GM18502 (cell line): ENCODE measurements at regions not wholly inside any gene's neighbourhood (a gene's known extent, or its start where the extent isn't known, plus 50 kb on each side); places are given as distances from the start of the nearest gene placed in this dataset.
"Not testable (repeated sequence)": the region's sequence is repeated elsewhere in the genome, so short reads cannot be mapped to it uniquely, and the experiment has no call there.

Experiments
- ATAC-seq: cut with Tn5 transposase; IDR thresholded peaks from one replicate; pipeline ENCODE4 v1.9.1; 2021; ENCODE audit warnings: mild to moderate bottlenecking; ENCODE audit not compliant: unreplicated experiment, poor library complexity

DNA sequence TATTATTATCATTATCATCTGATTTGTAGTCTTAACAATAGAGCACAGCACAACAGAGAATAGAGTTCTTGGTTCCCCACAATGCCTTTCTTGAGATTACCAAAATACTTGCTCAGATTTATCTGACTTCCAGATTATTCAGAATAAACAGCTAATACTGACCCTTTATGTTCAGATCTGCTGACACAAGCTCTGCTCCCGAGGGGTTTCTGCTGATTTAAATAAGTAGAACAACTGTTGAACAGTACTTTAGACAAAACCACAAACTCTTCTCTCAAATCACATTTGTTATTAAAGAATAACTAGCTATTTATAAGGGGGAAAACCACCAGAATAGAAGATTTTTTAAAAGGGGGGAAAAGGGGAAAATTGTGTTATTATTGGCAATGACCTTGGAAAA, 380.2 kb upstream of the ATP11B start:
- no peak for ATAC-seq

DNA sequence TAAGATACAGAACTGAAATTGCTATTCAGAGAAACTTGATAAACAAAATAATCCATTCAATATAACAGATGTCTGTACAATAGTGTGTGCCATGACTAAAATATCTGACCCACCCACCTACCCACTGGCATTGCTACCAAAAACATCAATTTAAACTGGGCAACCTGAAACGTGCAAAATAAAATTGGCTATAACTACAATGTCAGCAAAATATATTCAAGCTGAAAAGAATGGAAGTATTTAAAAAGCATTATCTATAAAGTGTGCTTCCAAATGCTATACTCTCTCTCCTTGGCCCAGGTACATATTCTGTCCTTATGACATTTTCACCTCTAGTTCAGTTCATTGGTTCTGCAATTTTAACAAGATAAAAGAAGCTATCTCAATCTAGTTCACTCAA, 379.6 kb upstream of the ATP11B start:
- no peak for ATAC-seq

DNA sequence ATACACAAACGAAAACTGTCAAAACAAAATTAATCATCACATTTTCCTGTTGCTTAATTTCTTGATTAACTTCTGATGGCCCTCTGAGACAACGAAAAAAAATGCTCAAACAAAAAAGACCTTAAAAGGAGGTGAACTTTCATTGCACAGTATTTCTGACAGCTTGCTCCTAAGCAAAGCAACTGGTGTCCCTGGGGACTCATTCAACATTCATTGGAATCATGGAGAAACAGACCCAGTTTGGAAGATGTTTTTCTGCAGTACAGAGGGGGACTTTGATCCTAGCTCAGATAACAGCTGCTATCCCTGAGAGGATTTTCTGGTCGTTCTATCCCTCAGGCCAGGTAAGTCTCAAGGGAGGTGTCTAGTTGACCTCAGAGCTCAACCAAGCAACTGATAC, 378.7 kb upstream of the ATP11B start:
- ATAC-seq: no peak

DNA sequence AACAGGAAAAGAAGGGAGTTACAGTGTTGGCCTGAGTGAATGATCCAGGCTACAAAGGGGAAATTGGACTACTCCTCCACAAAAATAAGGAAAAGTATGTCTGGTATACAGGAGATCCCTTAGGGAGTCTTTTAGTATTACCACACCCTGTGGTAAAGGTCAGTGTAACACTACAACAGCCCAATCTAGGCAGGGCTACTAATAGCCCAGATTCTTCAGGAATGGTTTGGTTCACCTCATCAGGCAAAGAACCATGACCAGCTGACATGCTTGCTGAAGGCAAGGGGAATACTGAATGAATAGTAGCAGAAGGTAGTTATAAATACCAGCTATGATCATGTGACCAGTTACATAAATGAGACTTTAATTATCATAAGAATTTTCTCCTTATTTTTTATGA, 372.6 kb upstream of the ATP11B start:
- ATAC-seq: no peak

DNA sequence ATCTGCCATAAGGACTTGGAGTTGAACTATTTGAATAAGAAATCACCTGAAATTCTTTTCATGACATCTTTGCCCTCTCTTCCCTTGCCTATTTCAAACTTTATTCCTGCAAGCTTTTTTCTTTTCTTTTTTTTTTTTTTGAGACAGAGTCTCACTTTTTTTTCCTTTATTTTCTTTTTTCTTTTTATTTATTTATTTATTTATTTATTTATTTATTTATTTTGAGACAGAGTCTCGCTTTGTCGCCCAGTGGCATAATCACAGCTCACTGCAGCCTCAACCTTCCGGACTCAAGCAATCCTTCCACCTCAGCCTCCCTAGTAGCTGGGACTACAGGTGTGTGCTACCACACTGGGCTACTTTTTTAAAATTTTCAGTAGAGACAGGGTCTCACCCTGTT, 369.3 kb upstream of the ATP11B start:
- no peak for ATAC-seq

DNA sequence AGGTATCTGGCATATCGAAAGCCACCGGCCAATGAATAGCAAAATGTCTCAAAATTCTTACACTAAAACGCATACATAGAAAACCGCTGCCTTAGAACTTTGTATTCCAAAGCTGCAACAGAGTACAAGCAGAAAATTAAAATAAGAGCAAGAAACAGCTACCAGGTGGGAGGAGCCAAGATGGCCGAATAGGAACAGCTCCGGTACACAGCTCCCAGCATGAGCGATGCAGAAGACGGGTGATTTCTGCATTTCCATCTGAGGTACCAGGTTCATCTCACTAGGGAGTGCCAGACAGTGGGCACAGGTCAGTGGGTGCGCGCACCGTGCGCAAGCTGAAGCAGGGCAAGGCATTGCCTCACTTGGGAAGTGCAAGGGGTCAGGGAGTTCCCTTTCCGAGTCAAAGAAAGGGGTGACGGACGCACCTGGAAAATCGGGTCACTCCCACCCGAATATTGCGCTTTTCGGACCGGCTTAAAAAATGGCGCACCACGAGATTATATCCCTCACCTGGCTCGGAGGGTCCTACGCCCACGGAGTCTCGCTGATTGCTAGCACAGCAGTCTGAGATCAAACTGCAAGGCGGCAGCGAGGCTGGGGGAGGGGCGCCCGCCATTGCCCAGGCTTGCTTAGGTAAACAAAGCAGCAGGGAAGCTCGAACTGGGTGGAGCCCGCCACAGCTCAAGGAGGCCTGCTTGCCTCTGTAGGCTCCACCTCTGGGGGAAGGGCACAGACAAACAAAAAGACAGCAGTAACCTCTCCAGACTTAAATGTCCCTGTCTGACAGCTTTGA, 367.2 kb upstream of the ATP11B start:
- not testable (repeated sequence) for ATAC-seq

DNA sequence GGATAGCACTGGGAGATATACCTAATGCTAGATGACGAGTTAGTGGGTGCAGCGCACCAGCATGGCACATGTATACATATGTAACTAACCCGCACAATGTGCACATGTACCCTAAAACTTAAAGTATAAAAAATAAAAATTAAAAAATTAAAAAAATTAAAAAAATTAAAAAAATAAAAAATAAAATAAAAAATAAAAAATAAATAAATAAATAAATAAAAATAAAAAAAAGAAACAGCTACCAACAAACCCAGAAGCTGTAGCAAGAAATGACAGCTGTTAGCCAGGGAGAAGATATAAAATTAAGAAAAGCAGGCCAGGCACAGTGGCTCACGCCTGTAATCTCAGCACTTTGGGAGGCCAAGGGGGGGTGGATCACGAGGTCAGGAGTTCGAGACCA, 361.3 kb upstream of the ATP11B start:
- not testable (repeated sequence) for ATAC-seq

DNA sequence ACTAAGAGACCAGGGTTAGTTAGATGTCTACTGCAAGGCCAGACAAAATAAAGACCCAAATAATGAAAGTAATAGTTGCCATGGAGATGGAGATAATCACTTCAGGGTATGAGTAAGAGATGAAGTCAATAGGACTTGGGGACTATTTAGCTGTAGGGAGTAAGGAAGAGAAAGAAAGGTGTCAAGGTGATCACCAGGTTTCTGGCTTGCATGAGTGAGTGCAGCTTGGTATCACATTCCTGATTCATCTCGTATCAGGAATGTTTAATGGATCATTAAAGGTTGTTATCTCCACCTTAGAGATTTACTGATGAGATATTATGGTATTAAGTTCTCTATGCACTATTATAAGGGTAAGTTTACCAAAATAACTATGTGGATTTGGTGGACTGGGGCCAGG, 357.4 kb upstream of the ATP11B start:
- ATAC-seq: no peak

DNA sequence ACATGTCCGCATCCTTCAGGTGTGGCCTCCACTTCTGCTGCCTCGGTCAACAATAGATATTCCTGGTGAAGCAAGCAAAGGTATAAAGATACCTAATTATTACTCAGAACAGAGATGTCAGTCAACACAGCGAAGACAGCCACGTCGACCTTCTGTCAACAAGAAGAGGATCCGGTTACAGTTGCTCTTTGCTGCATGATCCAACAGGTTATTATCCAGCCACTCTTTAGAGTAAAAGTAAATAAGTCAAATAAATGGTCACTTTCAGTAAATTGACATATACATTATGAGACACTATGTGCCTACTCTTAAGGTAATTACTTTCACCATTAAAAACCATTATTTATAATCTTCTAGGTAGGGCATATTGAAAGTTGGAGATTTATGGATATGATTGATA, 356.8 kb upstream of the ATP11B start:
- no peak for ATAC-seq

DNA sequence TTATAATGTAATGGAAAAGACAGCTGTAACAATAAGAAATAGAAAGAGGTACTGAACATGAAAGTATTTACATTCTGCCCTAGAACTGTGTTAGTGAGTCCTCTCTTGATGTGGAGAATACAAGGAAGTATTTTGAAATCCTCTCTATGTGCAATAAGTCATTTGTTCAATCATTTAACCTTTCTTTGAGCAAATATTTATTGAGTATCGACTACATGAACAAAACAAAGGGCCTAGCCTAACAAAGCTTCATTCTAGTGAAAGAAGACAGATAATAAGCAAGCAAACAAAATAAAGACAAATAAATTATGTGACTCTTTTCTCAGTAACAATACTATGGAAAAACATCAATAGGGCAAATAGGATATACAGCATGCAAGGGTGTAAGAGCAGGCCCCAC, 354.9 kb upstream of the ATP11B start:
- ATAC-seq: no peak

DNA sequence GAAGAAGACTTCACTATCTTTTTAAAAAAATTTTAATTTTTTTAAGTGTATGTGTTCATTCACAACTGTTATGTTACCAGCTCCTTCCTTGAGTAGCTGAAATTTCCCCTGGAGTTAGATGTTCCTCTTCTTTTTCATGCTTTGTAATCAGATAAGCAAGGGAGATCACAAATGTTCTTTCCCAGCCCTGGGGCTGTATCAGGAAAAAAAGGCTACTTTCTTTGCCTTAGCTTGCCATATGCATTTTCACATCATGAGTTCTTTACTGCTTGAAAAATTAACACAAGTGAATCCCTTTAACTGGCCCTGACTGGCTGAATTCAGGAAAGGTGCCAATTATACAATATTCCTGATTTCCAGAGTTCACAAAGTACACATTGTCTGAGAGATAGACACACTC, 353.2 kb upstream of the ATP11B start:
- ATAC-seq: no peak

DNA sequence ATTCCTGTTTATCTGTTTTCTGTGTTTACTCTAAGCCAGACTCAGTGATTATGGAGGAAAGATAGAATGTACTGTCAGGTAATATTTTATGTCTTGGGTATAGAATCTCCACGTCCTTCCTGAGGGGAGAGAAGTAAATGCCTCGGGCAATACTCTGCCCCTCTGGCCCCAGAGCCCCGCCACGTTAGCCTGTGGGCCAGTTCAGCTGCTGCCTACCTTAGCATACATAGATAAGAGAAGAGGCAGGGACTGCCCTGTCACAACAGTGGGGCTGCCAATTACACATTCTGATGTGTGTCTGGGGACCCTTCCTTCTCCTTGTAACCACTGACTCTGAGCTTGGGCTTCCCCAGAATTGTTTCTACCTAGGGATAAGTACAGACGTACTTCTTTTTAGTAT, 347.7 kb upstream of the ATP11B start:
- ATAC-seq: no peak

DNA sequence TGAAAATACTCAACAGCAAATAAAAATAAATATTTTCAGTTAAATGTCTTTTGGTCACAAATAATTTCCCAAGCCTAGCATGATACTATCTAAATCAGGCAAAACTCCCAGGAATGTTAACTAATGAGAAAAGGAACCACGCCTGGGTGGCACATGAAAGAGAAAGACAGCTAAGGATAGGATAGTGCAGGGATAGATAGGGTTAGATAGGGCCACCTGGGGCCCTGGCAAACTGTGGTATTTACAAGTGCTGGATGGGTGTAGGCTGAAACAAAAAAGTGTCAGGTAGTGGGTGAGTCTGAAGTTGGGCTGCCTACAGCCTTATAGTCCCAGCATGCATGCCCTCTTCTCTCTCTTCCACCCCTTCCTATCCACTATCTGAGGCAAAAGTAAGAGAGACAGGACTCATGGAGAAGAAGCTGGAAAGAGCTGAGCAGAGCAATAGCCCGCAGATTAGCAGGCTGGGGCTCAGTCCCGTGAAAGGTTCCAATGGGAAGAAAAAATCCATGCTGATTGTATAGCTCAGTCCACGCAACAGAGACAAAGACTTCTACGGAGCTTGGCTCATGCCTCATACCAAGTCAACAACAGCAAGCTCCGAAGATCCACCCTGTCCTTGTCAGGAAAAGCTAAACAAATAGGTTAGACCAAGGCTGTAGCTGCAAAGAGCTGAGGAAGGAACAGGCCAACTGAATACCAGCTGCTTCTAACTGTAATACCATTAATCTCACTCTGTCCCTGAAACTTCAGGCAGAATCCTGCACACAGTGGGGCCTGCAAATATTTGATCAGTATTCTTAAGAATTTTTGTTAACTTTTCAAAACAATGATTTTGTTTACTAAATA, 342.1 kb upstream of the ATP11B start:
- no peak for ATAC-seq

DNA sequence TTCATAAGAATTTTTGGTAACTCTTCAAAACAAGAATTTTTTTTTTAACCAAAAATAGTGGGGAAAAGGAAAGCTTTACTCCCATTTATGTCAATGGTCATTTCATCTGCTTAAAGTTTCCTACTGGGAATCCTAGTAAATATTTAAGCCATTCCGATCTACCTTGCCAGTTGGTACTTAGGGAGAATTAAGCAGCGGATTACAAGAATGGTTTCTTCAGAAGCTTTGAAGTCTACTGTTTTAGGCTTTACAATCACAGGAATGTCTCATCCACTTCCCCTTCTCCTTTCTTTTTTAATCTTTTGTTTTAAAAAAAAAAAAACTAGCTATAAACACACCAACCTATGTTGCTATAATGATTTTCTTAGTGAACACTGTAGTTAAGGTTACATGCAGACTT, 341.4 kb upstream of the ATP11B start:
- ATAC-seq: no peak

DNA sequence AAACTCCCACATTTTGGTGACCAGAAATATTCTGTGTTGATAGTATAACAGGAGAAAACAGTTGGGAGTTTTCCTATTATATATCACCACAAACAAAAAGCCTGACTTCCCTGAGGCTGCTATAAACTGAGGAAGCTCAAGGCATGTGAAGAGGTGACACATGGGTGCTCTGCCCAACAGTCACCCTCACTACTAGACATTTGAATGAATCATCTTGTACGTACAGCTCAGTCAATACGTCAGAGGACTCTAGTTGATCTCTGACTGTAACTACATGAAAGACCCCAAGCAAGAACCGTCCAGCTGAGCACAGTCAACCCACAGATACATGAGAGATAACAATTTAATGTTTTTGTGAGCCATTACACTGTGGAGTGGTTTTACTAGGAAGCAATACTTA, 338.3 kb upstream of the ATP11B start:
- ATAC-seq: no peak

DNA sequence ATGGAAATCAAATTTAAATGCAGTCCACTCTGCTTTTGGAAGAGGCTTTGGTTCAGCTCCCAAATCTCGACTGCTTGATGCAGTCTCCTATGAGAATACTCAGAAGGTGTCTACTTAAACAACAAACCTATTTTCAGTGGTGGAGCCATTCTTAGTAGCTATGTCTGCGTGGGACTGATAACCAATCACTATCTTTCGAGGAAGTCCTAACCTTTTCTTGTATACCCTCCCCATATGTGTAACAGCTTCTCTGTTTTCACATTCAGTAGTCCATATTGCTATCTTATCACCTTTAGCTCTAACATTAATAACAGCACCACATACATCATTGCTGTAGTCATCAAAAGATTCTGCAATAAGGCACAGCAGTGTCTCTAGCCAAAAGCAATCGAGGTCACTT, 333.0 kb upstream of the ATP11B start:
- ATAC-seq: no peak

DNA sequence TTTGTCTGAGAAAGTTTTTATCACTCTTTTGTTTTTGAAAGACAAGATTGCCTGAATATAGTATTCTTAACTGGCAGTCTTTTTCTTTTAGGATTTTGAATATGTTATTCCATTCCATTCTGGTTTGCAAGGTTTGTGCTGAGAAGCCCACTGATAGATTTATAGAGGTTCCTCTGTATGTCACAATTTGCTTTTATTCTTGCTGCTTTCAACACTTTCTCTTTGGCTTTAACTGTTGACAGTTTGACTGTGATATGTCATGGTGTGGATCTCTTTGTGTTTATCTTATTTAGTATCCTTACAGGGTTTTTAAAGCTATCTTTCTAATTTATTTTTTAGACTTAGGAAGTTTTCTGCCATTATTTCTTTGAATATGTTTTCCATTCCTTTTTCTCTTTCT, 331.2 kb upstream of the ATP11B start:
- ATAC-seq: no peak

DNA sequence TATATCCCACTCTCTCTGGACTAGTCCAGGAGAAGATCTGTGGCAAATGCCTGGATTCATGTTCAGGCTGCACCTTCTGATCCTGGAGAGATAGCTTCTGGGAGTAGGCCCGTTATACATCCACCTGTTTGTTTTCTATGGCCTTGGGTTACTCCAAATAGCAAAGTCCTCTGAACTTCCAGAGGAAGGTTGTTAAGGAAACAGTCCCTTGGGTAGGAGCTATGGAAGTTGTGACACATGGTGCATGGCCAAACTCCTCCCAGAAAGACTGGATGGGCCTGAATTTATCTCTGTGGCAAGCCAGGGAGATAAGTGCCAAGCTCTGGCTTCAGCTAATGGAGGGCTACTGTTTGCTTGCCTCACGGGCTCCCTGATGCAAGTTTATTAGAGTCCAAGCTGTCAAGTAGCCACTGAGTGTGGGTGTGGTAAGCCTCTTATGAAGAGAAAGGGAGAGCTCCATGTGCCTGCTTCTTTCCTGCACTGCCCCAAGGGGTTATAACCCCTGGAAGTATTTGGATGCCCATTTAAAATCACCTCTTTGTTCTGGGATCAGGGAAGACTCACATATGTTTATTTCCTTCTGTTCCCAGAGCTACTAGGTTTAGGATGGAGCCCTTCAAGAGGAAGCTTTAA, 328.7 kb upstream of the ATP11B start:
- no peak for ATAC-seq

DNA sequence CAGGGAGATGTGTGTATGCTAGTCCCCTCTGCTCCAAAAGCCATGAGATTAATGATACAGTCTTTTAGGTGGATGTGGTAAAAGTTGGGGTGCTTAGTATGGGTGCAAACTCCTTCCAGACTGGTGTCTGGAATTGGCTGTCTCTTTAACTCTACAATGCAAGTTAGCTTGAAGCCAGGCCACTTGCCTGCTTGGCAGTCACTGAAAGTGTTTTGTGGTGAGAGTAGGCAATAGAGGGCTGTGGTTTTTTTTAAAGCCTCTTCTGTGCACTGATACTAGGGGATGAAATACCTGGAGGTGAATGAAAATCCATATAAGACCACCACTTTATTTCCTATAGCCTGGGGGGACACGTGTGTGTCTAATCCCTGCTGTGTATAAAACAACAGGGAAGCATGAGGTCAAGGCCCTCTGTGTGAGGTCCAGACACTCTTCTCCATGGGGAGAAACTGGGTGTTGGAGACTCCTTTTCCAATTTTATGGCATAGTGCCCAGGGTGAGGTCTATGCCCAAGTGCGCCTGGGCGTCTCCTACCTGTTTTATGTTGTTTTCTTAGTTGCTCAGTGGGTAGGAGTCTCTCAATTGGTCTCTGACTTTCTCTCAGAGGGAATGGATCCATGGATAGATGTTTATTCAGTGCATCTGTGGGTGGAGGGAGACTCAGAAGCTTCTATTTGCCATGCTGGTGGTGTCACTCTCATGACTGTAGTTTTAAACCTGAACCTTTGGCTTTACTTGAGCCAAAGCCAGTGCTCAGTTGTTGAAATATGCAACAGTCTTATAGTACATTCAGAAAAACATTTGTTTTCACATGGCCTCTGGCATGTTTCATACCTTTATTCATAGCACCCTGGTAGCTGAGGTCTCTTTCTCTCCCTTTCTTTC, 327.8 kb upstream of the ATP11B start:
- ATAC-seq: no peak

DNA sequence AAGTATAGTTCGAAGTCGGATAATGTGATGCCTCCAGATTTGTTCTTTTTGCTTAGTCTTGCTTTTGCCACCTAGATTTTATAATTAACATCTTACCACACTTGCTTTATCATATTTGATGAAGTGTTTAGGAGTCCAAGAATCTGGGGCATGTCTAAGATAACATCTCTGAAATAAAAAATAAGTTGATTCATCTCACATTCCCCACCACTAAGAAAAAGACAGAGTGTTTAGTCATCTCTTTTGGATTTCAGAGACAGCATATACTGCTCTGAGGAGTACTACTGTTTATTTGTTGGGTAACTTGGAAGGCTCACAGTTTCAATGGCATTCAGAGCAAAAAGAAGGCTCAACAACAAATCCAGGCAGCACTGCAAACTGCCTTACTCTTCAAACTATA, 324.2 kb upstream of the ATP11B start:
- ATAC-seq: no peak
